Ovary (tissue), 7 donors: ENCODE measurements at regions not wholly inside any gene's neighbourhood (a gene's known extent, or its start where the extent isn't known, plus 50 kb on each side); places are given as distances from the start of the nearest gene placed in this dataset.
A peak's percentile ranks its signal among the peaks of the same experiment; 100 is the strongest.

Experiments
- DNase-seq, 5 donors: peaks; one replicate each; pipeline ENCODE4 v3.0.0-alpha.2; 2019 to 2020
- H3K27ac ChIP-seq, 2 donors: fragments of 200-600 bp; one replicate each; pipeline versions ENCODE4 v1.5.1 to v1.8.0; 2019 to 2022
- H3K27me3 ChIP-seq: fragments of 200-600 bp; one replicate; pipeline ENCODE4 v1.8.0; 2022
- H3K36me3 ChIP-seq: fragments of 200-600 bp; sonication (generic); one replicate; pipeline ENCODE4 v1.5.1; 2019
- H3K4me1 ChIP-seq: one replicate; pipeline ENCODE4 v1.8.1; 2013; ENCODE audit warnings: mild to moderate bottlenecking, moderate library complexity; ENCODE audit not compliant: insufficient read depth
- H3K4me3 ChIP-seq: fragments of 200-600 bp; sonication (generic); one replicate; pipeline ENCODE4 v1.5.1; 2017
- H3K9me3 ChIP-seq, 2 donors: fragments of 200-600 bp in 1 of 2; sonication (generic) in 1 of 2; one replicate each; pipeline versions ENCODE4 v1.5.1 to v1.8.1; 2013 to 2019; ENCODE audit warnings: mild to moderate bottlenecking in 1 of 2, moderate library complexity in 1 of 2
- EP300 ChIP-seq: sonication (generic); formaldehyde crosslinking; IDR thresholded peaks from one replicate; pipeline ENCODE4 v1.6.1; 2017; ENCODE audit warnings: antibody characterized with exemption
- POLR2A ChIP-seq: fragments of 450-650 bp; IDR thresholded peaks from one replicate; pipeline ENCODE4 v1.6.1; 2017; ENCODE audit warnings: antibody characterized with exemption, mild to moderate bottlenecking, moderate library complexity
- WGBS, 3 donors: extraction: QIAGEN DNeasy Blood & Tissue Kit in 1 of 3; methylation state at CpG; one replicate each; pipeline versions ENCODE4 v1.1.5 to v1.1.7; 2013 to 2017; 5-methylcytosine and 5-hydroxymethylcytosine counted together
- intact Hi-C, 4 donors: fragments of 100-400 bp; cut with DNase I; formaldehyde crosslinking; loops; one replicate each; pipeline versions ENCODE4 v1.11.0 to v1.15.1; 2022 to 2023
- TF ChIP-seq, protein P1 (sequence below), 3 donors: fragments of 450-650 bp in 2 of 3; fragments of 200-600 bp in 1 of 3; IDR thresholded peaks; one replicate each; pipeline versions ENCODE4 v1.5.1 to v1.8.0; 2016 to 2022; ENCODE audit warnings: antibody characterized with exemption in 3 of 3, mild to moderate bottlenecking in 1 of 3
- donor health status: DM: no; HTN: no; CAD: no; lungs with moderate emphysema.
- donor health status: DM: no; HTN: no; CAD: no.
- donor health status: Bipolar disorder and iron deficiency.
- donor health status: DM: no; HTN: no; CAD: no.
- donor health status: DM: yes; HTN: yes; CAD: no.

GRCh38 chr2:12452185-12452584 lies 264.6 kb upstream of the TRIB2 start:
- peaks cover 3% of the 10 kb centered on the region for H3K4me1 ChIP-seq
- no peak for DNase-seq
- H3K27me3 ChIP-seq = no peaks in the 10 kb centered on the region
- no peaks in the 10 kb centered on the region for H3K36me3 ChIP-seq
- peak overlapping the region in 1 of 2 donors; percentile 2 for H3K27ac ChIP-seq
- WGBS, 3 donors = 22 to 32% (median 25%) methylated on average over 2 of the region's 2 CpGs
- no peak overlapping the region for H3K4me3 ChIP-seq
- TF ChIP-seq POLR2A (no peak), EP300 (no peak)
- TF ChIP-seq, protein P1, sequence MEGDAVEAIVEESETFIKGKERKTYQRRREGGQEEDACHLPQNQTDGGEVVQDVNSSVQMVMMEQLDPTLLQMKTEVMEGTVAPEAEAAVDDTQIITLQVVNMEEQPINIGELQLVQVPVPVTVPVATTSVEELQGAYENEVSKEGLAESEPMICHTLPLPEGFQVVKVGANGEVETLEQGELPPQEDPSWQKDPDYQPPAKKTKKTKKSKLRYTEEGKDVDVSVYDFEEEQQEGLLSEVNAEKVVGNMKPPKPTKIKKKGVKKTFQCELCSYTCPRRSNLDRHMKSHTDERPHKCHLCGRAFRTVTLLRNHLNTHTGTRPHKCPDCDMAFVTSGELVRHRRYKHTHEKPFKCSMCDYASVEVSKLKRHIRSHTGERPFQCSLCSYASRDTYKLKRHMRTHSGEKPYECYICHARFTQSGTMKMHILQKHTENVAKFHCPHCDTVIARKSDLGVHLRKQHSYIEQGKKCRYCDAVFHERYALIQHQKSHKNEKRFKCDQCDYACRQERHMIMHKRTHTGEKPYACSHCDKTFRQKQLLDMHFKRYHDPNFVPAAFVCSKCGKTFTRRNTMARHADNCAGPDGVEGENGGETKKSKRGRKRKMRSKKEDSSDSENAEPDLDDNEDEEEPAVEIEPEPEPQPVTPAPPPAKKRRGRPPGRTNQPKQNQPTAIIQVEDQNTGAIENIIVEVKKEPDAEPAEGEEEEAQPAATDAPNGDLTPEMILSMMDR (IDR thresholded peaks at IDR 0.05) = no peak
- intact Hi-C loops = loop anchor here in 1 of 4 donors (10.0 kb wide), 1 partner anchor 263 kb away; the partner anchor contains the start of gene TRIB2
- H3K9me3 ChIP-seq = no peaks in the 10 kb centered on the region

GRCh38 chr2:12453731-12454130 lies 263.0 kb upstream of the TRIB2 start:
- H3K36me3 ChIP-seq = no peaks in the 10 kb centered on the region
- no peak for DNase-seq
- intact Hi-C loops = loop anchor here in 1 of 4 donors (10.0 kb wide), 1 partner anchor 261 kb away; the partner anchor contains the start of gene TRIB2
- TF ChIP-seq, protein P1 (IDR thresholded peaks at IDR 0.05) = no peak
- H3K4me3 ChIP-seq = no peak overlapping the region
- WGBS, 3 donors = 76 to 83% (median 81%) methylated on average over 11 of the region's 11 CpGs
- no peak overlapping the region for H3K27ac ChIP-seq
- H3K27me3 ChIP-seq = no peaks in the 10 kb centered on the region
- no peaks in the 10 kb centered on the region for H3K9me3 ChIP-seq
- peaks cover 6% of the 10 kb centered on the region for H3K4me1 ChIP-seq

DNA sequence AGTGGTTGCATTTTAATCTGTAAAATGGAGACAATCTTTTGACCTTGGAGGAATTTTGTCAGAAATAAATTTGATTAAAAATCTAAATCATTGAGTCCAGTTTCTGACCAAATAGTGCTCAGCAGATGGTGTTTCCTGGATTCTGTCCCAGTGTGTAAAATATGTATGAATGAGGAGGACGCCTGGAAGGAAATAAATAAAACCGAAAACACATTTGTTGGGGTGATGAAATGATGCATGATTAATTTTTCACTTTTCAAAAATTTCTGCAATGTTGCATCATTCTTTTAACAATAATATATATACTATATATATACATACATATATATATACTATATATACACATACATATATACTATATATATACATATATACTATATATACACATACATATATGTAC lies 261.1 kb upstream of the TRIB2 start:
- 24 to 42% (median 42%) methylated on average over 2 of the region's 2 CpGs for WGBS, 3 donors
- TF ChIP-seq POLR2A = no peak
- TF ChIP-seq, protein P1 (IDR thresholded peaks at IDR 0.05) = no peak
- no peak for TF ChIP-seq EP300
- Histone ChIP-seq H3K27me3 (no peaks in the 10 kb centered on the region), H3K36me3 (no peaks in the 10 kb centered on the region), H3K27ac (no peak overlapping the region), H3K4me3 (no peak overlapping the region), H3K4me1 (peaks cover 6% of the 10 kb centered on the region), H3K9me3 (no peaks in the 10 kb centered on the region)
- no peak for DNase-seq
- intact Hi-C loops = loop anchor here in 1 of 4 donors (10.0 kb wide), 1 partner anchor 259 kb away; the partner anchor contains the start of gene TRIB2

GRCh38 chr2:12456293-12457106 lies 260.2 kb upstream of the TRIB2 start:
- 18 to 20% (median 19%) methylated on average over 7 of the region's 7 CpGs for WGBS, 3 donors
- Histone ChIP-seq H3K27me3 (no peaks in the 10 kb centered on the region), H3K27ac (peak overlapping the region in 1 of 2 donors; percentile 87), H3K4me1 (peaks cover 6% of the 10 kb centered on the region), H3K9me3 (no peaks in the 10 kb centered on the region), H3K4me3 (no peak overlapping the region), H3K36me3 (no peaks in the 10 kb centered on the region)
- DNase-seq = peak; percentile 81 to 97 (median 92)
- intact Hi-C loops = loop anchor here in 1 of 4 donors (10.0 kb wide), 1 partner anchor 258 kb away; the partner anchor contains the start of gene TRIB2
- TF ChIP-seq POLR2A = no peak
- TF ChIP-seq EP300 = peak; percentile 91

DNA sequence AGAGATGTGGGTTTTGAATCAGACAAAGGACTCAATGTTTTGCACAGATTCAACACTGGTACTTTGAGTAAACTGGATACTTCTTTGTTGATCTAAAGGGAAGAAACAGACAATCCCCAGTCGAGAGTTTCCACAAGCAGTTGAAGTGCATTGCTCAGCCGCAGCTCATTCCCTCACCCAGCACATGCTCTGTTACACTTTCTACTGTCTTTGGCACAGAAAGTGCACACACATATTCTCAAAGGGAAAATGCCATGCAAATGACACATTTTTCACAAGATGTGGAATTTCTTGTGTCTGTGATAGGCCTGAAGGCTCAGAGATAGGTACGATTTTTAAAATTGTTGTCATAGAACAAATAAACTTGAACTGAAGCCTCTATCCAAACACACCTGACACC lies 258.9 kb upstream of the TRIB2 start:
- intact Hi-C loops = loop anchor here in 1 of 4 donors (10.0 kb wide), 1 partner anchor 257 kb away; the partner anchor contains the start of gene TRIB2
- DNase-seq = no peak
- peak overlapping the region in 1 of 2 donors; percentile 87 for H3K27ac ChIP-seq
- H3K4me1 ChIP-seq = peaks cover 6% of the 10 kb centered on the region
- no peak overlapping the region for H3K4me3 ChIP-seq
- TF ChIP-seq POLR2A (no peak), EP300 (no peak)
- TF ChIP-seq, protein P1 (IDR thresholded peaks at IDR 0.05) = no peak
- 69 to 77% (median 74%) methylated on average over 3 of the region's 3 CpGs for WGBS, 3 donors
- no peaks in the 10 kb centered on the region for H3K36me3 ChIP-seq
- no peaks in the 10 kb centered on the region for H3K9me3 ChIP-seq
- H3K27me3 ChIP-seq = no peaks in the 10 kb centered on the region
